Endothelial cell of umbilical vein (primary cell): ENCODE measurements at regions not wholly inside any gene's neighbourhood (a gene's known extent, or its start where the extent isn't known, plus 50 kb on each side); places are given as distances from the start of the nearest gene placed in this dataset.
"Not testable (repeated sequence)": the region's sequence is repeated elsewhere in the genome, so short reads cannot be mapped to it uniquely, and the experiment has no call there.

Source experiments
- BruUV-seq: library from RNA; stranded (reverse); fragments of 400-500 nt; replicated peaks from 2 replicates; lab custom pipeline; 2021; lab: Mats Ljungman, UMichigan
- CTCF ChIA-PET: fragments of 300-600, 350-600 bp; sonication (Branson Sonifier 250); formaldehyde crosslinking; loops from one replicate; lab custom pipeline; 2021; ENCODE audit warnings: antibody characterized with exemption, inconsistent platforms; lab: Charles Lee
- POLR2A ChIA-PET: fragments of 300-600, 350-600 bp; sonication (Branson Sonifier 250); formaldehyde crosslinking; loops from one replicate; lab custom pipeline; 2021; ENCODE audit warnings: antibody characterized with exemption, inconsistent platforms; lab: Charles Lee
- DNase-seq: peaks from one replicate; pipeline ENCODE4 v3.0.0-alpha.2; 2011; ENCODE audit warnings: low read depth, low spot score
- FAIRE-seq: peaks from 2 replicates; lab custom pipeline; 2011; peaks lifted over from hg19 to GRCh38; lab: Jason Lieb, UNC
- H2AFZ ChIP-seq: 2 replicates; pipeline ENCODE4 v1.6.0; 2012; ENCODE audit warnings: low read depth, low read length, control low read depth, inconsistent platforms
- H3K27ac ChIP-seq: 2 replicates; pipeline ENCODE4 v1.5.1; 2011; ENCODE audit warnings: low read depth, mild to moderate bottlenecking, control low read depth, low read length, moderate library complexity; ENCODE audit not compliant: insufficient read depth
- H3K27me3 ChIP-seq, 2 experiments: 2 replicates each; pipeline versions ENCODE4 v1.6.0 to v1.6.1; 2011; ENCODE audit warnings: low read length in 2 of 2, mixed read lengths in 1 of 2; ENCODE audit not compliant: control insufficient read depth in 2 of 2, insufficient read depth in 2 of 2
- H3K36me3 ChIP-seq, 2 experiments: 2 replicates in 1 of 2; 3 replicates in 1 of 2; pipeline ENCODE4 v1.5.1; 2011; ENCODE audit warnings: low read length in 2 of 2, mild to moderate bottlenecking in 1 of 2, moderate library complexity in 1 of 2; ENCODE audit not compliant: control insufficient read depth in 2 of 2, insufficient read depth in 2 of 2; ENCODE audit errors: extremely low read depth in 1 of 2
- H3K4me1 ChIP-seq: 3 replicates; pipeline ENCODE4 v1.5.1; 2011; ENCODE audit warnings: mild to moderate bottlenecking, low read length; ENCODE audit not compliant: control insufficient read depth, insufficient read depth; ENCODE audit errors: extremely low read depth
- H3K4me2 ChIP-seq: 2 replicates; pipeline ENCODE4 v1.6.1; 2011; ENCODE audit warnings: low read length, control low read depth, mixed read lengths; ENCODE audit not compliant: insufficient read depth
- H3K4me3 ChIP-seq, 3 experiments: fragments of 200-600 bp in 1 of 3; sonication (generic), shearing (Covaris generic) in 1 of 3; replicated peaks in 1 of 3; 2 replicates each; pipeline ENCODE4 v1.5.1; 2011 to 2016; ENCODE audit warnings: control low read depth in 3 of 3, low read length in 3 of 3, mild to moderate bottlenecking in 2 of 3, inconsistent platforms in 1 of 3, low read depth in 1 of 3, moderate library complexity in 1 of 3; ENCODE audit not compliant: insufficient read depth in 1 of 3
- H3K79me2 ChIP-seq: 2 replicates; pipeline ENCODE4 v1.6.0; 2012; ENCODE audit warnings: low read length, inconsistent platforms; ENCODE audit not compliant: control insufficient read depth, insufficient read depth
- H3K9ac ChIP-seq: replicated peaks from 2 replicates; pipeline ENCODE3; 2011; ENCODE audit warnings: low read length, control low read depth; ENCODE audit not compliant: insufficient read depth; ENCODE audit errors: extremely low read depth
- H3K9me1 ChIP-seq: replicated peaks from 3 replicates; pipeline ENCODE4 v1.6.0; 2011; ENCODE audit warnings: mild to moderate bottlenecking, low read length; ENCODE audit not compliant: control insufficient read depth, insufficient read depth; ENCODE audit errors: extremely low read depth
- H3K9me3 ChIP-seq: replicated peaks from 2 replicates; pipeline ENCODE4 v1.5.1; 2012; ENCODE audit warnings: low read length, inconsistent platforms; ENCODE audit not compliant: control insufficient read depth, insufficient read depth
- H4K20me1 ChIP-seq: replicated peaks from 2 replicates; pipeline ENCODE3; 2011; ENCODE audit warnings: mild to moderate bottlenecking, low read length; ENCODE audit not compliant: control insufficient read depth, insufficient read depth; ENCODE audit errors: extremely low read depth
- CTCF ChIP-seq, 2 donors: IDR thresholded peaks; 1 replicate in 1 of 2; 2 replicates in 1 of 2; pipeline ENCODE4 v1.5.1; 2011; ENCODE audit warnings: low read length in 2 of 2, mild to moderate bottlenecking in 2 of 2, moderate library complexity in 2 of 2, control low read depth in 1 of 2, inconsistent platforms in 1 of 2, low read depth in 1 of 2; ENCODE audit not compliant: insufficient read depth in 1 of 2; ENCODE audit errors: extremely low read depth in 1 of 2
- GATA2 ChIP-seq: IDR thresholded peaks from 2 replicates; pipeline ENCODE4 v1.7.0; 2011; ENCODE audit warnings: low read depth, mild to moderate bottlenecking, moderate library complexity, mixed read lengths, low read length; ENCODE audit not compliant: insufficient read length, insufficient read depth
- MYC ChIP-seq: IDR thresholded peaks from one replicate; pipeline ENCODE4 v1.6.1; 2011; ENCODE audit warnings: mild to moderate bottlenecking, low read depth, low read length
- dilution Hi-C: fragments of 300-500 bp; cut with MboI; formaldehyde crosslinking; loops from one replicate; pipeline ENCODE4 v1.15.0; 2019; ENCODE audit warnings: low sequenced_read_pairs; ENCODE audit not compliant: extremely low pct_ligation_motif_present
- intact Hi-C: fragments of 100-400 bp; cut with micrococcal nuclease; formaldehyde crosslinking; loops from one replicate; pipeline ENCODE4 v1.10.0; 2022

- H3K4me2 ChIP-seq, H3K36me3 ChIP-seq, H3K27me3 ChIP-seq, dilution Hi-C loops, H3K4me3 ChIP-seq, H3K4me1 ChIP-seq, intact Hi-C loops, H3K9me3 ChIP-seq, H3K9ac ChIP-seq, FAIRE-seq, H3K27ac ChIP-seq, POLR2A ChIA-PET, H3K9me1 ChIP-seq, H4K20me1 ChIP-seq, H3K79me2 ChIP-seq, H2AFZ ChIP-seq: not testable (repeated sequence)
- CTCF ChIA-PET: interaction anchor here (1.5 kb wide), 1 partner anchor 10 kb away, joined by 6 read pairs; no protein-coding TSS in a partner anchor
- BruUV-seq: TSS peak; percentile 97
- peak; percentile 16 for DNase-seq
These were observed 58.7 kb downstream of the POU5F2 start for GRCh38 chr5:93682471-93683404.

GRCh38 chr5:93681432-93681831, 60.0 kb downstream of the POU5F2 start:
- CTCF ChIA-PET: interaction anchor here (0.7 to 1.5 kb wide), 2 partner anchors 9 to 99 kb away, joined by 3 to 6 read pairs; no protein-coding TSS in a partner anchor

More at GRCh38 chr5:93681432-93681831, 60.0 kb downstream of the POU5F2 start:
- no peak overlapping the region for H3K4me2 ChIP-seq
- no peak overlapping the region for H3K4me3 ChIP-seq
- dilution Hi-C loops: no loop called here
- intact Hi-C loops: no loop called here
- no peak overlapping the region for H3K27ac ChIP-seq
- H2AFZ ChIP-seq: no peak overlapping the region
- no peaks in the 10 kb centered on the region for H3K27me3 ChIP-seq
- no peaks in the 10 kb centered on the region for H3K9me1 ChIP-seq
- POLR2A ChIA-PET: interaction anchor here (0.7 kb wide), 1 partner anchor 521 kb away, joined by 11 read pairs; no protein-coding TSS in a partner anchor
- H3K9me3 ChIP-seq: no peaks in the 10 kb centered on the region
- peaks cover 7% of the 10 kb centered on the region for H3K4me1 ChIP-seq
- no peak for DNase-seq
- H3K36me3 ChIP-seq: no peaks in the 10 kb centered on the region
- no peak for TF ChIP-seq GATA2
- no peak for TF ChIP-seq MYC
- TF ChIP-seq CTCF (IDR thresholded peaks at IDR 0.05; ENCODE audit: extremely low read depth in 1 of 2, insufficient read depth in 1 of 2, low read depth in 1 of 2, low read length in 2 of 2): peak in 1 of 2 donors; percentile 12
- no peaks in the 10 kb centered on the region for H4K20me1 ChIP-seq
- no peaks in the 10 kb centered on the region for H3K79me2 ChIP-seq
- BruUV-seq: no TSS peak
- no peak overlapping the region for H3K9ac ChIP-seq
- no peak for FAIRE-seq
